ENCODE measurements at regions not wholly inside any gene's neighbourhood (a gene's known extent, or its start where the extent isn't known, plus 50 kb on each side); places are given as distances from the start of the nearest gene placed in this dataset.
"Not testable (repeated sequence)": the region's sequence is repeated elsewhere in the genome, so short reads cannot be mapped to it uniquely, and the experiment has no call there.

GRCh38 chr6:78611886-78612480, 255.4 kb upstream of the IRAK1BP1 start:
- Histone ChIP-seq H3K9me3 (ENCODE audit: insufficient read depth, low read depth, low read length) (no peaks in the 10 kb centered on the region), H3K4me3 (ENCODE audit: low read length) (no peak overlapping the region), H3K27me3 (ENCODE audit: insufficient read depth, low read length) (no peaks in the 10 kb centered on the region), H3K36me3 (ENCODE audit: insufficient read depth, low read length) (no peaks in the 10 kb centered on the region), H3K4me1 (ENCODE audit: insufficient read depth, low read length) (no peaks in the 10 kb centered on the region), H3K27ac (ENCODE audit: low read depth, low read length) (no peak overlapping the region), H3K9ac (ENCODE audit: low read depth, low read length) (no peak overlapping the region)
- 86% methylated on average over 4 of the region's 4 CpGs for WGBS

GRCh38 chr6:78614961-78615360, 252.4 kb upstream of the IRAK1BP1 start:
- no peaks in the 10 kb centered on the region for H3K4me1 ChIP-seq (ENCODE audit: insufficient read depth, low read length)
- no peak overlapping the region for H3K9ac ChIP-seq (ENCODE audit: low read depth, low read length)
- H3K27me3 ChIP-seq (ENCODE audit: insufficient read depth, low read length) = no peaks in the 10 kb centered on the region
- no peak overlapping the region for H3K4me3 ChIP-seq (ENCODE audit: low read length)
- 50% methylated on average over 1 of the region's 1 CpG for WGBS
- H3K36me3 ChIP-seq (ENCODE audit: insufficient read depth, low read length) = no peaks in the 10 kb centered on the region
- no peaks in the 10 kb centered on the region for H3K9me3 ChIP-seq (ENCODE audit: insufficient read depth, low read depth, low read length)
- H3K27ac ChIP-seq (ENCODE audit: low read depth, low read length) = no peak overlapping the region

- no peak overlapping the region for H3K27ac ChIP-seq (ENCODE audit: low read depth, low read length)
- WGBS = no CpG with 5 or more reads among the region's 1 CpG
- no peak overlapping the region for H3K4me3 ChIP-seq (ENCODE audit: low read length)
- H3K4me1 ChIP-seq (ENCODE audit: insufficient read depth, low read length) = no peaks in the 10 kb centered on the region
- H3K9ac ChIP-seq (ENCODE audit: low read depth, low read length) = no peak overlapping the region
- no peaks in the 10 kb centered on the region for H3K27me3 ChIP-seq (ENCODE audit: insufficient read depth, low read length)
- no peaks in the 10 kb centered on the region for H3K9me3 ChIP-seq (ENCODE audit: insufficient read depth, low read depth, low read length)
- H3K36me3 ChIP-seq (ENCODE audit: insufficient read depth, low read length) = no peaks in the 10 kb centered on the region
Measured at GRCh38 chr6:78615430-78615904, 251.9 kb upstream of the IRAK1BP1 start.

GRCh38 chr6:78618970-78619369, 248.4 kb upstream of the IRAK1BP1 start:
- H3K9ac ChIP-seq (ENCODE audit: low read depth, low read length) = no peak overlapping the region

GRCh38 chr6:78623554-78623953, 243.8 kb upstream of the IRAK1BP1 start:
- H3K9me3 ChIP-seq (ENCODE audit: insufficient read depth, low read depth, low read length) = no peaks in the 10 kb centered on the region
- H3K9ac ChIP-seq (ENCODE audit: low read depth, low read length) = no peak overlapping the region
- H3K27me3 ChIP-seq (ENCODE audit: insufficient read depth, low read length) = no peaks in the 10 kb centered on the region
- no peaks in the 10 kb centered on the region for H3K4me1 ChIP-seq (ENCODE audit: insufficient read depth, low read length)
- no peak overlapping the region for H3K4me3 ChIP-seq (ENCODE audit: low read length)
- H3K36me3 ChIP-seq (ENCODE audit: insufficient read depth, low read length) = no peaks in the 10 kb centered on the region
- no peak overlapping the region for H3K27ac ChIP-seq (ENCODE audit: low read depth, low read length)

More at GRCh38 chr6:78618970-78619369, 248.4 kb upstream of the IRAK1BP1 start:
- Histone ChIP-seq H3K27me3 (ENCODE audit: insufficient read depth, low read length) (no peaks in the 10 kb centered on the region), H3K36me3 (ENCODE audit: insufficient read depth, low read length) (no peaks in the 10 kb centered on the region), H3K27ac (ENCODE audit: low read depth, low read length) (no peak overlapping the region), H3K4me3 (ENCODE audit: low read length) (no peak overlapping the region), H3K9me3 (ENCODE audit: insufficient read depth, low read depth, low read length) (no peaks in the 10 kb centered on the region), H3K4me1 (ENCODE audit: insufficient read depth, low read length) (no peaks in the 10 kb centered on the region)
- WGBS = 94% methylated on average over 2 of the region's 2 CpGs

GRCh38 chr6:78629154-78629721, 238.1 kb upstream of the IRAK1BP1 start:
- Histone ChIP-seq H3K36me3 (ENCODE audit: insufficient read depth, low read length) (no peaks in the 10 kb centered on the region), H3K9ac (ENCODE audit: low read depth, low read length) (no peak overlapping the region), H3K9me3 (ENCODE audit: insufficient read depth, low read depth, low read length) (no peaks in the 10 kb centered on the region), H3K27me3 (ENCODE audit: insufficient read depth, low read length) (no peaks in the 10 kb centered on the region), H3K4me3 (ENCODE audit: low read length) (no peak overlapping the region), H3K27ac (ENCODE audit: low read depth, low read length) (no peak overlapping the region), H3K4me1 (ENCODE audit: insufficient read depth, low read length) (no peaks in the 10 kb centered on the region)
- 94% methylated on average over 27 of the region's 27 CpGs for WGBS

GRCh38 chr6:78629836-78630235, 237.5 kb upstream of the IRAK1BP1 start:
- Histone ChIP-seq H3K4me1 (ENCODE audit: insufficient read depth, low read length) (no peaks in the 10 kb centered on the region), H3K27me3 (ENCODE audit: insufficient read depth, low read length) (no peaks in the 10 kb centered on the region), H3K9me3 (ENCODE audit: insufficient read depth, low read depth, low read length) (no peaks in the 10 kb centered on the region), H3K9ac (ENCODE audit: low read depth, low read length) (no peak overlapping the region), H3K27ac (ENCODE audit: low read depth, low read length) (no peak overlapping the region), H3K4me3 (ENCODE audit: low read length) (no peak overlapping the region), H3K36me3 (ENCODE audit: insufficient read depth, low read length) (no peaks in the 10 kb centered on the region)
- 96% methylated on average over 22 of the region's 22 CpGs for WGBS

GRCh38 chr6:78631976-78632375, 235.4 kb upstream of the IRAK1BP1 start:
- Histone ChIP-seq H3K9ac (ENCODE audit: low read depth, low read length) (no peak overlapping the region), H3K4me3 (ENCODE audit: low read length) (no peak overlapping the region)
- WGBS = 63% methylated on average over 3 of the region's 3 CpGs

GRCh38 chr6:78639111-78640110, 227.9 kb upstream of the IRAK1BP1 start:
- no peaks in the 10 kb centered on the region for H3K27me3 ChIP-seq (ENCODE audit: insufficient read depth, low read length)
- H3K9me3 ChIP-seq (ENCODE audit: insufficient read depth, low read depth, low read length) = no peaks in the 10 kb centered on the region
- no peak overlapping the region for H3K9ac ChIP-seq (ENCODE audit: low read depth, low read length)
- H3K4me3 ChIP-seq (ENCODE audit: low read length) = no peak overlapping the region
- no peaks in the 10 kb centered on the region for H3K4me1 ChIP-seq (ENCODE audit: insufficient read depth, low read length)
- no peaks in the 10 kb centered on the region for H3K36me3 ChIP-seq (ENCODE audit: insufficient read depth, low read length)
- H3K27ac ChIP-seq (ENCODE audit: low read depth, low read length) = no peak overlapping the region
- 86% methylated on average over 4 of the region's 7 CpGs for WGBS

More at GRCh38 chr6:78631976-78632375, 235.4 kb upstream of the IRAK1BP1 start:
- Histone ChIP-seq H3K9me3 (ENCODE audit: insufficient read depth, low read depth, low read length) (no peaks in the 10 kb centered on the region), H3K27ac (ENCODE audit: low read depth, low read length) (no peak overlapping the region), H3K27me3 (ENCODE audit: insufficient read depth, low read length) (no peaks in the 10 kb centered on the region), H3K36me3 (ENCODE audit: insufficient read depth, low read length) (no peaks in the 10 kb centered on the region), H3K4me1 (ENCODE audit: insufficient read depth, low read length) (no peaks in the 10 kb centered on the region)

- not testable (repeated sequence) for H3K9me3 ChIP-seq (ENCODE audit: insufficient read depth, low read depth, low read length); H3K9ac ChIP-seq (ENCODE audit: low read depth, low read length)
Measured at GRCh38 chr6:78643976-78644375, 223.4 kb upstream of the IRAK1BP1 start.

More at GRCh38 chr6:78643976-78644375, 223.4 kb upstream of the IRAK1BP1 start:
- H3K4me1 ChIP-seq (ENCODE audit: insufficient read depth, low read length); H3K27ac ChIP-seq (ENCODE audit: low read depth, low read length); H3K4me3 ChIP-seq (ENCODE audit: low read length); H3K27me3 ChIP-seq (ENCODE audit: insufficient read depth, low read length); H3K36me3 ChIP-seq (ENCODE audit: insufficient read depth, low read length): not testable (repeated sequence)
- 92% methylated on average over 6 of the region's 6 CpGs for WGBS

Measured in HUES64 (cell line).